ENCODE measurements at regions not wholly inside any gene's neighbourhood (a gene's known extent, or its start where the extent isn't known, plus 50 kb on each side); places are given as distances from the start of the nearest gene placed in this dataset.

- no peak overlapping the region for H3K4me3 ChIP-seq (ENCODE audit: control insufficient read depth, low read depth, low read length)
- no peak for TF ChIP-seq CTCF (conservative IDR thresholded peaks at IDR 0.05; ENCODE audit: control insufficient read depth, insufficient read depth, low read depth, low read length)
- DNase-seq (ENCODE audit: low read depth): no peak
Measured at GRCh38 chr2:42846026-42846425, 53.6 kb upstream of the HAAO start.

GRCh38 chr2:42844901-42845821 is 52.8 kb upstream of the HAAO start:
- TF ChIP-seq CTCF (conservative IDR thresholded peaks at IDR 0.05; ENCODE audit: control insufficient read depth, insufficient read depth, low read depth, low read length): no peak
- DNase-seq (ENCODE audit: low read depth): peak; percentile 86
- no peak overlapping the region for H3K4me3 ChIP-seq (ENCODE audit: control insufficient read depth, low read depth, low read length)

GRCh38 chr2:42844366-42844765 is 52.0 kb upstream of the HAAO start:
- no peak overlapping the region for H3K4me3 ChIP-seq (ENCODE audit: control insufficient read depth, low read depth, low read length)
- no peak for DNase-seq (ENCODE audit: low read depth)
- TF ChIP-seq CTCF (conservative IDR thresholded peaks at IDR 0.05; ENCODE audit: control insufficient read depth, insufficient read depth, low read depth, low read length): no peak

GRCh38 chr2:42843611-42844010 is 51.2 kb upstream of the HAAO start:
- TF ChIP-seq CTCF (conservative IDR thresholded peaks at IDR 0.05; ENCODE audit: control insufficient read depth, insufficient read depth, low read depth, low read length): no peak
- no peak for DNase-seq (ENCODE audit: low read depth)
- no peak overlapping the region for H3K4me3 ChIP-seq (ENCODE audit: control insufficient read depth, low read depth, low read length)

GRCh38 chr2:42843131-42843530 is 50.7 kb upstream of the HAAO start:
- no peak for DNase-seq (ENCODE audit: low read depth)
- H3K4me3 ChIP-seq (ENCODE audit: control insufficient read depth, low read depth, low read length): no peak overlapping the region
- TF ChIP-seq CTCF (conservative IDR thresholded peaks at IDR 0.05; ENCODE audit: control insufficient read depth, insufficient read depth, low read depth, low read length): no peak

- H3K4me3 ChIP-seq (ENCODE audit: control insufficient read depth, low read depth, low read length): no peak overlapping the region
- TF ChIP-seq CTCF (conservative IDR thresholded peaks at IDR 0.05; ENCODE audit: control insufficient read depth, insufficient read depth, low read depth, low read length): no peak
- no peak for DNase-seq (ENCODE audit: low read depth)
Measured at GRCh38 chr2:42842466-42842865, 50.1 kb upstream of the HAAO start.

All from fibroblast of mammary gland (primary cell).